Loucy (cell line): ENCODE measurements at regions not wholly inside any gene's neighbourhood (a gene's known extent, or its start where the extent isn't known, plus 50 kb on each side); places are given as distances from the start of the nearest gene placed in this dataset.

Source experiments
- H2AFZ ChIP-seq: fragments of 200-600 bp; sonication (generic); 2 replicates; pipeline ENCODE4 v1.6.0; 2016; ENCODE audit warnings: antibody characterized with exemption, mild to moderate bottlenecking, low read length, moderate library complexity
- H3F3A ChIP-seq: fragments of 200-600 bp; 2 replicates; pipeline ENCODE4 v1.6.0; 2016; ENCODE audit warnings: antibody characterized with exemption, low read depth, mild to moderate bottlenecking
- H3K27me3 ChIP-seq: fragments of 200-600 bp; sonication (generic); 2 replicates; pipeline ENCODE4 v1.6.1; 2014; ENCODE audit warnings: low read length, mild to moderate bottlenecking; ENCODE audit not compliant: insufficient read depth, poor library complexity, severe bottlenecking
- H3K36me3 ChIP-seq: fragments of 200-600 bp; sonication (generic); 2 replicates; pipeline ENCODE4 v1.6.1; 2016; ENCODE audit warnings: low read length; ENCODE audit not compliant: insufficient read depth
- H3K4me1 ChIP-seq: fragments of 200-600 bp; sonication (generic); 2 replicates; pipeline ENCODE4 v1.5.1; 2014; ENCODE audit warnings: low read length, mild to moderate bottlenecking; ENCODE audit not compliant: insufficient read depth, poor library complexity, severe bottlenecking
- H3K4me2 ChIP-seq: fragments of 200-600 bp; sonication (generic); 2 replicates; pipeline ENCODE4 v1.6.0; 2014; ENCODE audit warnings: antibody characterized with exemption, low read length, low read depth, mild to moderate bottlenecking; ENCODE audit not compliant: poor library complexity, severe bottlenecking
- H3K4me3 ChIP-seq: fragments of 200-600 bp; sonication (generic); 2 replicates; pipeline ENCODE4 v1.5.1; 2014; ENCODE audit warnings: low read length, mild to moderate bottlenecking, mixed read lengths; ENCODE audit not compliant: poor library complexity, severe bottlenecking
- H3K79me2 ChIP-seq: fragments of 200-600 bp; sonication (generic); 2 replicates; pipeline ENCODE4 v1.6.1; 2014; ENCODE audit warnings: low read length; ENCODE audit not compliant: insufficient read depth
- H3K9ac ChIP-seq: fragments of 200-600 bp; sonication (generic); 2 replicates; pipeline ENCODE4 v1.6.0; 2014; ENCODE audit warnings: mild to moderate bottlenecking, low read depth, low read length, moderate library complexity; ENCODE audit not compliant: poor library complexity, severe bottlenecking
- H3K9me2 ChIP-seq: fragments of 200-600 bp; sonication (generic); replicated peaks from 2 replicates; pipeline ENCODE4 v1.6.1; 2016; ENCODE audit warnings: low read depth, low read length, mixed read lengths
- H3K9me3 ChIP-seq: fragments of 200-600 bp; sonication (generic); 2 replicates; pipeline ENCODE4 v1.6.1; 2014; ENCODE audit warnings: mild to moderate bottlenecking, antibody characterized with exemption, low read length, low read depth; ENCODE audit not compliant: insufficient read depth
- H4K20me1 ChIP-seq: fragments of 200-600 bp; sonication (generic); 2 replicates; pipeline ENCODE4 v1.6.0; 2014; ENCODE audit warnings: antibody characterized with exemption, low read length, mild to moderate bottlenecking; ENCODE audit not compliant: insufficient read depth, poor library complexity, severe bottlenecking
- CTCF ChIP-seq: fragments of 200-600 bp; sonication (generic); conservative IDR thresholded peaks from 2 replicates; pipeline ENCODE4 v1.5.1; 2014; ENCODE audit warnings: mild to moderate bottlenecking, antibody characterized with exemption, low read length
- EZH2phosphoT487 ChIP-seq: fragments of 200-600 bp; IDR thresholded peaks from 2 replicates; pipeline ENCODE4 v1.6.1; 2018; ENCODE audit warnings: antibody characterized with exemption, mild to moderate bottlenecking, moderate library complexity, borderline replicate concordance

GRCh38 chr11:70925238-70925637, 327.1 kb downstream of the SHANK2 start:
- no peaks in the 10 kb centered on the region for H3F3A ChIP-seq
- H3K79me2 ChIP-seq = no peaks in the 10 kb centered on the region
- peaks cover 10% of the 10 kb centered on the region; the same call in 1 of the 2 replicates for H3K9me3 ChIP-seq

GRCh38 chr11:70926543-70927201, 325.7 kb downstream of the SHANK2 start:
- no peaks in the 10 kb centered on the region for H4K20me1 ChIP-seq
- H3K9ac ChIP-seq = no peak overlapping the region
- no peak overlapping the region for H3K4me3 ChIP-seq
- H3K36me3 ChIP-seq = no peaks in the 10 kb centered on the region
- no peaks in the 10 kb centered on the region for H3K4me1 ChIP-seq
- no peaks in the 10 kb centered on the region for H3K9me2 ChIP-seq
- H3K79me2 ChIP-seq = no peaks in the 10 kb centered on the region
- H3K27me3 ChIP-seq = no peaks in the 10 kb centered on the region
- no peak overlapping the region for H3K4me2 ChIP-seq
- H3F3A ChIP-seq = no peaks in the 10 kb centered on the region
- no peak overlapping the region for H2AFZ ChIP-seq
- H3K9me3 ChIP-seq = no peaks in the 10 kb centered on the region; the same call in 1 of the 2 replicates
- TF ChIP-seq EZH2phosphoT487 (no peak), CTCF (no peak)

More at GRCh38 chr11:70925238-70925637, 327.1 kb downstream of the SHANK2 start:
- Histone ChIP-seq H4K20me1 (no peaks in the 10 kb centered on the region), H3K4me1 (no peaks in the 10 kb centered on the region), H3K4me3 (no peak overlapping the region), H3K9me2 (no peaks in the 10 kb centered on the region), H3K27me3 (no peaks in the 10 kb centered on the region), H3K4me2 (no peak overlapping the region), H2AFZ (no peak overlapping the region), H3K36me3 (no peaks in the 10 kb centered on the region), H3K9ac (no peak overlapping the region)
- TF ChIP-seq CTCF (no peak), EZH2phosphoT487 (no peak)

GRCh38 chr11:70928854-70929598, 323.4 kb downstream of the SHANK2 start:
- Histone ChIP-seq H3K9me2 (no peaks in the 10 kb centered on the region), H4K20me1 (no peaks in the 10 kb centered on the region), H3K27me3 (no peaks in the 10 kb centered on the region), H3K9me3 (no peaks in the 10 kb centered on the region; the same call in 1 of the 2 replicates), H3K9ac (no peak overlapping the region), H3K4me3 (no peak overlapping the region), H3F3A (no peaks in the 10 kb centered on the region), H3K79me2 (no peaks in the 10 kb centered on the region), H3K4me2 (no peak overlapping the region), H3K4me1 (no peaks in the 10 kb centered on the region), H3K36me3 (no peaks in the 10 kb centered on the region), H2AFZ (no peak overlapping the region)
- no peak for TF ChIP-seq CTCF
- no peak for TF ChIP-seq EZH2phosphoT487
